GM12864 (cell line): ENCODE measurements at regions not wholly inside any gene's neighbourhood (a gene's known extent, or its start where the extent isn't known, plus 50 kb on each side); places are given as distances from the start of the nearest gene placed in this dataset.

ENCODE experiments used
- DNase-seq: peaks from one replicate; pipeline ENCODE4 v3.0.0-alpha.2; 2011; ENCODE audit warnings: low read depth
- H3K4me3 ChIP-seq: 2 replicates; pipeline ENCODE4 v1.5.1; 2011; ENCODE audit warnings: mild to moderate bottlenecking, low read depth, low read length, control low read depth
- TF ChIP-seq, protein P1 (sequence below): IDR thresholded peaks from 2 replicates; pipeline ENCODE4 v1.5.1; 2011; ENCODE audit warnings: low read depth, mild to moderate bottlenecking, moderate library complexity, low read length, control low read depth, inconsistent platforms; ENCODE audit errors: missing control alignments

DNA sequence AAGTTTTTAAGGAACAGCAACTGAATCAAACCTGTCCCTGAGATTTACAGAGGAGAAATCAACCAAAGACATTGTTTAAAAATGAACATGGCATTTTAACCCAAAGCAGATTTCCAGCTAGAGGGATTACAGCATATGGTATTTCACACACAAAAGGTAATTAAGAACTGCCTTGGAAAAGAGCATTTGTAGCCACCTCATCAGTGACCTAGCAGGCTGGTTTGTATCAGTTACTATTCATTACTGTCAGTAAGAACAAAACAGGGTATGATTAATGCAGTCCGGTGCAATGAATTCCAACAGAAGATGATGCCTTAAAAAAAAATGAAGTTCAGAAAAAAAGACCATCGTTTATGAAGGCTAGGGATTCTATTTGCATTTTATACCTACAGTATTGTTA, 219.9 kb downstream of the CHD9NB start:
- DNase-seq, result no peak
- TF ChIP-seq, protein P1, sequence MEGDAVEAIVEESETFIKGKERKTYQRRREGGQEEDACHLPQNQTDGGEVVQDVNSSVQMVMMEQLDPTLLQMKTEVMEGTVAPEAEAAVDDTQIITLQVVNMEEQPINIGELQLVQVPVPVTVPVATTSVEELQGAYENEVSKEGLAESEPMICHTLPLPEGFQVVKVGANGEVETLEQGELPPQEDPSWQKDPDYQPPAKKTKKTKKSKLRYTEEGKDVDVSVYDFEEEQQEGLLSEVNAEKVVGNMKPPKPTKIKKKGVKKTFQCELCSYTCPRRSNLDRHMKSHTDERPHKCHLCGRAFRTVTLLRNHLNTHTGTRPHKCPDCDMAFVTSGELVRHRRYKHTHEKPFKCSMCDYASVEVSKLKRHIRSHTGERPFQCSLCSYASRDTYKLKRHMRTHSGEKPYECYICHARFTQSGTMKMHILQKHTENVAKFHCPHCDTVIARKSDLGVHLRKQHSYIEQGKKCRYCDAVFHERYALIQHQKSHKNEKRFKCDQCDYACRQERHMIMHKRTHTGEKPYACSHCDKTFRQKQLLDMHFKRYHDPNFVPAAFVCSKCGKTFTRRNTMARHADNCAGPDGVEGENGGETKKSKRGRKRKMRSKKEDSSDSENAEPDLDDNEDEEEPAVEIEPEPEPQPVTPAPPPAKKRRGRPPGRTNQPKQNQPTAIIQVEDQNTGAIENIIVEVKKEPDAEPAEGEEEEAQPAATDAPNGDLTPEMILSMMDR, result no peak
- H3K4me3 ChIP-seq, result no peak overlapping the region

DNA sequence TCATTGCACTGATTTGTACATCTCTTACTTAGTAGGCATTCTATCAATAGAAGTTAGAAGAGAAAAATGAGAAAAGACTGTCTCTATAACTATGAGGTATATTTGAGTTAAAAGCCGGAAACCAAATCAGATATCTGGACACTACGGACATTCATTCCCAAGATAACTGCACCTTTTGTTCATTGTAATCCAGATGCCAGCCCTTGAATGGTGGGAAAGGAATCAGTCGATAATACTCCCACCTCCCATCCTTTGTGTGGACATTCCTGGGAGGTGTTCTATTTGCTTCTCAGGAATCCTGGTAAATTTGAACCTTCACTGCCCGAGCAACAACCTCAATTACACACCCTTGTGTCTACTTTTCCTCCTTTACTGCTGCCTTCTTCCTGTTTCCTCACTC, 225.2 kb downstream of the CHD9NB start:
- H3K4me3 ChIP-seq, result no peak overlapping the region
- no peak for DNase-seq
- TF ChIP-seq, protein P1, result no peak

DNA sequence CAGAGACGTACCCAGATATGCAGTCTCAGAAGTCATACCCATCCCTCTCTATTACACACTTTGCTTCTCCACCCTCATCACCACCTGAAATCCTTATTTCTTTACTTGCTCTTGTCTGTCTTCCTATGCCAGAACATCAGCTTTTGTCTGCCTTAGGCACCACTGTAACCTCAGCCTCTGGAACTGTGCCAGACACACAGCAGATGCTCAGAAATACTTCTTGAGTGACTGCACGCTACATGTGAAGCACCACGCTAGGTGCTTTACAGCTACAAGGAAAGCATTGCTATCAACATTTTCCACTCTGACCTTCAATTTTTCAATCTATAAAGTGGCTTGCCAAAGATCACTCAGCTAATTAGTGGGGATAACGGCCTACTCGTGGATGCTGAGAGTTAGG, 226.8 kb downstream of the CHD9NB start:
- H3K4me3 ChIP-seq, result no peak overlapping the region
- TF ChIP-seq, protein P1, result no peak
- no peak for DNase-seq

DNA sequence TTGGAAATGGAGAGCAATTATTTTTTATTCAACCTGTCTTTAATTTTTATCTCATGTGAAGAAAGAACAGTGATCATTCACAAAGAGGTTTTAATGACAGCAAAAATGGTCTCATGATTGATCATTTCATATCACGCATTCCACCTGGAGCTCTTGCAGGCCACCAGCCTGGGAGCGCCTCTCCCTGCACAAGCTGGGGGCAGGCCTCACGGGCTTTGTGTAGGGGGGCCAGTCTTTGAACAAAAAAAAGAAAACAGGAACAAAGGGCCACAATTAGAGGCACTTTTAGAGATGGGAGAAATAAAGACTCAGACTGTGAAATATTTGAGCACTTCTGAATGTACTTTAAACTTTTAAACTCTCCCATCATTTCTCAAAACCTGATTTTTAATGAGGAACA, 232.9 kb downstream of the CHD9NB start:
- no peak overlapping the region for H3K4me3 ChIP-seq
- TF ChIP-seq, protein P1, result no peak
- DNase-seq, result no peak

DNA sequence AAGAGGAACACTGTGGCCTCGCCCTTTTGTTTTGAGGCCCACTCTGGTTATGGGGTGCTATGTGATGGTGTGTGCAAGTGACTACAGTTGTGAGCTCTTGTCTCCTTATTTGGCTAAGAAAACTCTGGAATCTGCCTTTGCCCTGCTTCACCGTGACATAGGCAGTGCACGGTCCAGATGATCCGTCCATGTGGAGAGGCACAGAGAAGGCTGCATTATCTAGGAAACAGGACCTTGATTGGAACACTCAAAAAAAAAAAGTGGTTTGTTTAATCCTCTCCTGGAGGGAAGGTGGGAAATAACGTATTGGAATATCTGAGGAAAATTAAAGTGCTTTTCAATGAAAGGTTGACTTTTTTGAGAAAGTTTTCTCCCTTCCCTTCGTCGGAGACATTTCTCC, 233.3 kb downstream of the CHD9NB start:
- TF ChIP-seq, protein P1, result no peak
- DNase-seq, result no peak
- H3K4me3 ChIP-seq, result no peak overlapping the region

DNA sequence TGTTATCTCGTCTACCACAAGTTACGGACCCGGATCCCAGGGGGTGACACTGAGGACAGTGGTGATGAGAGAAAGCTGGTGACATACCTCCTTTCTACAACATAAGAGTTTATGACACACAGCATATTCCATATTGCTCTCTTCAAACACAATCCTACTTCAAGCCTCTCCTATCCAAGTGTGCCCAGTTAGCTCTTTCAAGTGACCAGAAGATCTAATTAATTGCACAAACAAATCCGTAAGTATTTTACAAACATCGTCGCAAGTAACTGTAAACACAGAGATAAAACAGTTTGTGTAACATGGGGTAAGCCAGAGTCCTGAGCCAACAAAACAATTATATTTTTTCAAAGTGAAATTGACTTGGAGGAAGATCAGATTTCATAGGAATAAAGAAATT, 235.0 kb downstream of the CHD9NB start:
- DNase-seq, result no peak
- TF ChIP-seq, protein P1, result no peak
- H3K4me3 ChIP-seq, result no peak overlapping the region

DNA sequence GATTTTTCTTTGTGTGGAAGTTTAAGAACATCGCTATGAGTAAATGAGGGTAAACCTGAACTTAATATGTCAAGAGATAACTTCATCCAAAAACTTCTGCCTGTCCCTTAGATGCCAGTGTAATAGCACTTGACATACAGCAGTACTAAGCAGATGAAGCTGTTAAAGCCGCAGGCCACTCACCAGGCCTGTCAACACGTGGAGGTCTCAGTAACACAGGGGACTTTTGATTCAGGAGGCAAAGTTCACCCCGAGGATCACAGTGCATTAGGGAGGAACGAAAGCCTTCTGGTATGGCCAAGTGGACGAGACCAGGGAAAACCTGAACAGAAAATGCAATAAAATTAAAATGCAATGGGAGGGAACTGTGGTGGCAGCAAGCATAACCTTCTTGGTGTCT, 235.7 kb downstream of the CHD9NB start:
- TF ChIP-seq, protein P1, result no peak
- no peak for DNase-seq
- H3K4me3 ChIP-seq, result no peak overlapping the region
